Stomach (tissue), 8 donors: ENCODE measurements at regions not wholly inside any gene's neighbourhood (a gene's known extent, or its start where the extent isn't known, plus 50 kb on each side); places are given as distances from the start of the nearest gene placed in this dataset.

Experiments used
- DNase-seq, 2 donors: peaks; one replicate each; pipeline versions ENCODE4 v3.0.0 to v3.0.0-alpha.2; 2013 to 2019
- H3K27ac ChIP-seq, 5 donors: fragments of 200-600 bp in 4 of 5; sonication (generic) in 4 of 5; one replicate each; pipeline ENCODE4 v1.5.1; 2013 to 2019; ENCODE audit warnings: mild to moderate bottlenecking in 1 of 5, moderate library complexity in 1 of 5
- H3K27me3 ChIP-seq, 3 donors: fragments of 200-600 bp; sonication (generic); one replicate each; pipeline ENCODE4 v1.5.1; 2017 to 2019; ENCODE audit warnings: mixed run types in 1 of 3
- H3K36me3 ChIP-seq, 4 donors: fragments of 200-600 bp; sonication (generic); 1 replicate in 3 of 4; 2 replicates in 1 of 4; pipeline ENCODE4 v1.5.1; 2016 to 2019
- H3K4me1 ChIP-seq, 4 donors: fragments of 200-600 bp; sonication (generic); one replicate each; pipeline ENCODE4 v1.5.1; 2016 to 2019
- H3K4me3 ChIP-seq, 4 donors: fragments of 200-600 bp; sonication (generic) in 3 of 4; one replicate each; pipeline ENCODE4 v1.5.1; 2016 to 2019; ENCODE audit warnings: mild to moderate bottlenecking in 1 of 4
- H3K9me3 ChIP-seq, 4 donors: fragments of 200-600 bp; sonication (generic); one replicate each; pipeline ENCODE4 v1.5.1; 2016 to 2019
- CTCF ChIP-seq, 7 experiments: fragments of 450-650 bp in 4 of 7; fragments of 200-600 bp in 3 of 7; sonication (generic) in 3 of 7; IDR thresholded peaks; one replicate each; pipeline ENCODE4 v1.5.1; 2016 to 2019; ENCODE audit warnings: antibody characterized with exemption in 7 of 7, control low read depth in 2 of 7, mild to moderate bottlenecking in 1 of 7
- EP300 ChIP-seq: sonication (generic); formaldehyde crosslinking; IDR thresholded peaks from one replicate; pipeline ENCODE4 v1.6.1; 2017; ENCODE audit warnings: antibody characterized with exemption
- POLR2A ChIP-seq, 4 donors: fragments of 450-650 bp; IDR thresholded peaks; one replicate each; pipeline ENCODE4 v1.6.1; 2016; ENCODE audit warnings: antibody characterized with exemption in 4 of 4, control low read depth in 2 of 4, mild to moderate bottlenecking in 1 of 4, moderate library complexity in 1 of 4
- POLR2AphosphoS5 ChIP-seq, 3 donors: sonication (generic); formaldehyde crosslinking; IDR thresholded peaks; one replicate each; pipeline ENCODE4 v1.6.1; 2016; ENCODE audit warnings: antibody characterized with exemption in 3 of 3
- WGBS, 5 donors: extraction: QIAGEN DNeasy Blood & Tissue Kit in 3 of 5; methylation state at CpG; one replicate each; pipeline versions ENCODE4 v1.1.5 to v1.1.7; 2013 to 2018; 5-methylcytosine and 5-hydroxymethylcytosine counted together
- intact Hi-C: fragments of 100-400 bp; cut with DNase I; formaldehyde crosslinking; loops from one replicate; pipeline ENCODE4 v1.15.1; 2023; ENCODE audit warnings: low total_unique reads
- donor health status: healthy with polysubstance abuse.
- donor health status: Bipolar disorder and iron deficiency.
- donor health status: healthy.

GRCh38 chr5:2455878-2456277 lies 295.6 kb downstream of the IRX2 start:
- WGBS, 5 donors: 82 to 96% (median 85%) methylated on average over 3 of the region's 3 CpGs
- no peak for DNase-seq
- TF ChIP-seq POLR2AphosphoS5 (IDR thresholded peaks at IDR 0.05) (no peak), EP300 (no peak)
- Histone ChIP-seq H3K36me3 (no peaks in the 10 kb centered on the region), H3K9me3 (no peaks in the 10 kb centered on the region), H3K4me3 (no peak overlapping the region), H3K4me1 (no peaks in the 10 kb centered on the region), H3K27me3 (peaks cover 0 to 8% (median 0%) of the 10 kb centered on the region in 3 donors), H3K27ac (no peak overlapping the region)
- intact Hi-C loops: no loop called here

- H3K36me3 ChIP-seq: no peaks in the 10 kb centered on the region
- no peaks in the 10 kb centered on the region for H3K9me3 ChIP-seq
- no peaks in the 10 kb centered on the region for H3K4me1 ChIP-seq
- DNase-seq: no peak
- no peak for TF ChIP-seq POLR2AphosphoS5 (IDR thresholded peaks at IDR 0.05)
- TF ChIP-seq CTCF (IDR thresholded peaks at IDR 0.05): no peak
- no peak for TF ChIP-seq EP300
- TF ChIP-seq POLR2A (IDR thresholded peaks at IDR 0.05): no peak
- no peak overlapping the region for H3K27ac ChIP-seq
- intact Hi-C loops: no loop called here
- peaks cover 0 to 2% (median 0%) of the 10 kb centered on the region in 3 donors for H3K27me3 ChIP-seq
- WGBS, 5 donors: 75 to 81% (median 78%) methylated on average over 5 of the region's 5 CpGs
- H3K4me3 ChIP-seq: no peak overlapping the region
Observed at GRCh38 chr5:2454876-2455275, 296.6 kb downstream of the IRX2 start.

- peak in 1 of 2 donors; percentile 17 for DNase-seq
- TF ChIP-seq POLR2AphosphoS5 (IDR thresholded peaks at IDR 0.05) (no peak), POLR2A (IDR thresholded peaks at IDR 0.05) (no peak), EP300 (no peak), CTCF (IDR thresholded peaks at IDR 0.05) (no peak)
- no peak overlapping the region for H3K27ac ChIP-seq
- H3K9me3 ChIP-seq: no peaks in the 10 kb centered on the region
- WGBS, 5 donors: 58 to 79% (median 65%) methylated on average over 3 of the region's 3 CpGs
- intact Hi-C loops: no loop called here
- H3K4me3 ChIP-seq: no peak overlapping the region
- H3K27me3 ChIP-seq: peaks cover 0 to 4% (median 0%) of the 10 kb centered on the region in 3 donors
- no peaks in the 10 kb centered on the region for H3K4me1 ChIP-seq
- no peaks in the 10 kb centered on the region for H3K36me3 ChIP-seq
Observed at GRCh38 chr5:2453781-2454180, 297.7 kb downstream of the IRX2 start.

GRCh38 chr5:2451100-2451499 lies 300.4 kb downstream of the IRX2 start:
- no peak overlapping the region for H3K4me3 ChIP-seq
- no peak overlapping the region for H3K27ac ChIP-seq
- TF ChIP-seq CTCF (IDR thresholded peaks at IDR 0.05) (no peak), POLR2AphosphoS5 (IDR thresholded peaks at IDR 0.05) (no peak), POLR2A (IDR thresholded peaks at IDR 0.05) (no peak), EP300 (no peak)
- no peaks in the 10 kb centered on the region for H3K9me3 ChIP-seq
- intact Hi-C loops: no loop called here
- H3K4me1 ChIP-seq: no peaks in the 10 kb centered on the region
- H3K36me3 ChIP-seq: no peaks in the 10 kb centered on the region
- DNase-seq: peak; percentile 17 to 54
- peaks cover 0 to 4% (median 0%) of the 10 kb centered on the region in 3 donors for H3K27me3 ChIP-seq

GRCh38 chr5:2442496-2443354 lies 308.8 kb downstream of the IRX2 start:
- whole genome bisulfite sequencing, 5 donors: 74 to 87% (median 82%) methylated on average over 30 to 31 of the region's 31 CpGs
- no peaks in the 10 kb centered on the region for H3K36me3 ChIP-seq
- H3K9me3 ChIP-seq: no peaks in the 10 kb centered on the region
- H3K27me3 ChIP-seq: no peaks in the 10 kb centered on the region
- H3K27ac ChIP-seq: no peak overlapping the region
- peak in 1 of 2 donors; percentile 7 for DNase-seq
- TF ChIP-seq POLR2A (IDR thresholded peaks at IDR 0.05) (no peak), EP300 (no peak), POLR2AphosphoS5 (IDR thresholded peaks at IDR 0.05) (no peak), CTCF (IDR thresholded peaks at IDR 0.05) (no peak)
- H3K4me3 ChIP-seq: no peak overlapping the region
- intact Hi-C loops: no loop called here
- peaks cover 0 to 14% (median 10%) of the 10 kb centered on the region in 4 donors for H3K4me1 ChIP-seq
